Neural cell (in vitro differentiated cells): ENCODE measurements at regions not wholly inside any gene's neighbourhood (a gene's known extent, or its start where the extent isn't known, plus 50 kb on each side); places are given as distances from the start of the nearest gene placed in this dataset.

Experiments used
- H2AFZ ChIP-seq: fragments of 200-600, 300-800 bp; sonication (generic), shearing (Covaris generic); 2 replicates; pipeline ENCODE4 v1.6.0; 2014; ENCODE audit warnings: low read depth, mild to moderate bottlenecking, antibody characterized with exemption, low read length, moderate library complexity
- H3F3A ChIP-seq: fragments of 200-600 bp; shearing (Covaris generic); 2 replicates; pipeline ENCODE4 v1.6.1; 2016; ENCODE audit warnings: mild to moderate bottlenecking, moderate library complexity, mixed read lengths, antibody characterized with exemption, low read length; ENCODE audit not compliant: insufficient read depth, poor library complexity, severe bottlenecking
- H3K27ac ChIP-seq: fragments of 200-600, 300-800 bp; sonication (generic), shearing (Covaris generic); 2 replicates; pipeline ENCODE4 v1.5.1; 2014; ENCODE audit warnings: mild to moderate bottlenecking, low read length, moderate library complexity
- H3K27me3 ChIP-seq: fragments of 300-800, 200-600 bp; sonication (generic), shearing (Covaris generic); 2 replicates; pipeline ENCODE4 v1.6.0; 2014; ENCODE audit warnings: mild to moderate bottlenecking, low read depth, low read length, moderate library complexity; ENCODE audit not compliant: insufficient read depth
- H3K36me3 ChIP-seq: fragments of 300-800, 200-600 bp; sonication (generic), shearing (Covaris generic); 2 replicates; pipeline ENCODE4 v1.5.1; 2014; ENCODE audit warnings: mild to moderate bottlenecking, antibody characterized with exemption, low read length, moderate library complexity; ENCODE audit not compliant: insufficient read depth
- H3K4me2 ChIP-seq: fragments of 300-800, 200-600 bp; sonication (generic), shearing (Covaris generic); 2 replicates; pipeline ENCODE4 v1.6.0; 2014; ENCODE audit warnings: mild to moderate bottlenecking, low read length
- H3K4me3 ChIP-seq: fragments of 300-800, 200-600 bp; sonication (generic), shearing (Covaris generic); 2 replicates; pipeline ENCODE4 v1.5.1; 2014; ENCODE audit warnings: mild to moderate bottlenecking, low read length, moderate library complexity
- H3K79me2 ChIP-seq: fragments of 200-600 bp; shearing (Covaris generic); replicated peaks from 2 replicates; pipeline ENCODE4 v1.6.0; 2014; ENCODE audit warnings: mild to moderate bottlenecking, low read length, moderate library complexity; ENCODE audit not compliant: insufficient read depth
- H3K9ac ChIP-seq: fragments of 300-800, 200-600 bp; sonication (generic), shearing (Covaris generic); 2 replicates; pipeline ENCODE4 v1.6.1; 2016; ENCODE audit warnings: mild to moderate bottlenecking, low read length, mixed read lengths
- H3K9me2 ChIP-seq: fragments of 200-600 bp; shearing (Covaris generic); 2 replicates; pipeline ENCODE4 v1.6.1; 2016; ENCODE audit warnings: mild to moderate bottlenecking, low read length, mixed read lengths; ENCODE audit not compliant: insufficient read depth
- H3K9me3 ChIP-seq: fragments of 200-600, 300-800 bp; sonication (generic), shearing (Covaris generic); 2 replicates; pipeline ENCODE4 v1.6.1; 2016; ENCODE audit warnings: mild to moderate bottlenecking, mixed run types, low read length, moderate library complexity, mixed read lengths
- H4K20me1 ChIP-seq: fragments of 200-600 bp; shearing (Covaris generic); 2 replicates; pipeline ENCODE4 v1.6.1; 2016; ENCODE audit warnings: mild to moderate bottlenecking, mixed run types; ENCODE audit not compliant: insufficient read depth
- CTCF ChIP-seq: fragments of 450-650 bp; IDR thresholded peaks from 2 replicates; pipeline ENCODE4 v1.5.1; 2014; ENCODE audit warnings: antibody characterized with exemption, mild to moderate bottlenecking, moderate library complexity; ENCODE audit not compliant: poor library complexity, severe bottlenecking
- EP300 ChIP-seq: fragments of 450-650 bp; conservative IDR thresholded peaks from 2 replicates; pipeline ENCODE4 v1.6.1; 2014; ENCODE audit warnings: antibody characterized with exemption, mild to moderate bottlenecking, moderate library complexity; ENCODE audit not compliant: poor library complexity, severe bottlenecking
- EZH2 ChIP-seq: fragments of 200-600, 300-800 bp; shearing (Covaris generic), sonication (generic); IDR thresholded peaks from 2 replicates; pipeline ENCODE4 v1.6.1; 2014; ENCODE audit warnings: antibody characterized with exemption, low read length, borderline replicate concordance, mild to moderate bottlenecking; ENCODE audit not compliant: insufficient read depth, poor library complexity, severe bottlenecking
- MXI1 ChIP-seq: fragments of 450-650 bp; conservative IDR thresholded peaks from 2 replicates; pipeline ENCODE4 v1.6.1; 2014; ENCODE audit warnings: antibody characterized with exemption, mild to moderate bottlenecking; ENCODE audit not compliant: poor library complexity, severe bottlenecking
- POLR2AphosphoS5 ChIP-seq: IDR thresholded peaks from 2 replicates; pipeline ENCODE4 v1.6.1; 2012
- RAD21 ChIP-seq: fragments of 450-650 bp; conservative IDR thresholded peaks from 2 replicates; pipeline ENCODE4 v1.6.1; 2014; ENCODE audit warnings: antibody characterized with exemption, mild to moderate bottlenecking, moderate library complexity
- REST ChIP-seq: IDR thresholded peaks from 2 replicates; pipeline ENCODE4 v1.6.1; 2012; ENCODE audit warnings: borderline replicate concordance
- SMC3 ChIP-seq: fragments of 450-650 bp; conservative IDR thresholded peaks from 2 replicates; pipeline ENCODE4 v1.6.1; 2014; ENCODE audit warnings: antibody characterized with exemption, mild to moderate bottlenecking, moderate library complexity; ENCODE audit not compliant: poor library complexity
- TAF1 ChIP-seq: IDR thresholded peaks from 2 replicates; pipeline ENCODE4 v1.6.1; 2012; ENCODE audit warnings: low read depth

DNA sequence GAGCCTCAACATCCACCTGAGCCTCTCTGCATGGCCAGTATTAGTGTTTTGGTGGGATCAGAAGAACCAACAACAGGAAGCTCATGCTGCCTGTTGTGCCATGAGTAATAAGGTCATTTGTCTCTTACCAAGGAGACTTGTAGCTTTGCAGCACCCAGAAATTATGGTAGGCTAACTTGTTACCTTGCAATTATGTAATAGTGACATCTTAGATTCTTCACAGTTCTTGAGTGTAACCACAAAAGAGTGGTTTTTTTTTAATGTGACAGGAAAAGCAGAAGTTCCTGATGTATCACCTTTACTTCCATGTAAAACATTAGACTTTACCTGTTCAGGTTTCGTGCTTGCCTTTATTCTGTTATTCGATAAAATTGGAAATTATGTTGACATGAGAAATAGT, 263.9 kb upstream of the CXXC4 start:
- Histone ChIP-seq H3K4me2 (no peak overlapping the region), H3K4me3 (no peak overlapping the region), H3K9me3 (no peaks in the 10 kb centered on the region), H3F3A (no peaks in the 10 kb centered on the region), H3K9me2 (no peaks in the 10 kb centered on the region), H4K20me1 (no peaks in the 10 kb centered on the region), H3K27ac (no peak overlapping the region), H3K27me3 (no peaks in the 10 kb centered on the region), H3K36me3 (no peaks in the 10 kb centered on the region), H3K9ac (no peak overlapping the region), H2AFZ (no peak overlapping the region), H3K79me2 (no peaks in the 10 kb centered on the region)
- TF ChIP-seq CTCF (no peak), REST (no peak), EZH2 (no peak), SMC3 (no peak), RAD21 (no peak), MXI1 (no peak), EP300 (no peak), TAF1 (no peak), POLR2AphosphoS5 (no peak)

DNA sequence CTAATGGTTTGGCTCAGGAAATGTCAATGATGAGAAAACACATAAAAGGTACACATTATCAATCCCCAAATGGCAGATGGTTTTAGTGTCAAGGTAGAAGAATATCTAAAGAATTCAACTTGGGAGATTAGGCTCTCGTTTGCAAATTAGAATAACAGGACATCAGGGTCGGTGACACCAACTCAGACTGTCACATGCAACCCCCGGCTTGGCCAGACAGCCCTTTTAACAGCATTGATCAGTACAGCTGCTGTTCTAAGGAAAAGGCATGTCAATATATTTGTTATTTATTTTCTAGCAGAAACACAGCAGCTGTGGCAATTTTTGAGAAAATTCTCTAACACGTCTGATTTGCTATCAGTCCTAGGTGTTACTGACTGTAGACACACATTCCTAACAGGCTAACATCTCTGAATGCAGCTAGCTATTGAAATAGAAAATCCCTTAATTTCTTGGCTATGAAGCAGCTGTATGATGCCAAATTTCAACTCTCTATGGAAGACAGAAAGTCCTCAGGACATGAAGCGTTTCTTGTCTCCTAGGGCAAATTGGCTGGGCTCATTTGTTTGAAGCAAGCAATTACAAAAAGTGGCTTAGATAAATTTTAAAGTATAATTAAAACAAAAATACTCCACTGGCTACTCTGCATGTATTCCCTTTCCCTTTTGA, 269.0 kb upstream of the CXXC4 start:
- H3F3A ChIP-seq = no peaks in the 10 kb centered on the region
- no peak overlapping the region for H3K27ac ChIP-seq
- no peak overlapping the region for H3K4me2 ChIP-seq
- H3K27me3 ChIP-seq = no peaks in the 10 kb centered on the region
- no peaks in the 10 kb centered on the region for H3K36me3 ChIP-seq
- H3K9ac ChIP-seq = no peak overlapping the region
- no peaks in the 10 kb centered on the region for H4K20me1 ChIP-seq
- no peak overlapping the region for H3K4me3 ChIP-seq
- H2AFZ ChIP-seq = no peak overlapping the region
- H3K9me3 ChIP-seq = no peaks in the 10 kb centered on the region
- no peaks in the 10 kb centered on the region for H3K9me2 ChIP-seq
- H3K79me2 ChIP-seq = no peaks in the 10 kb centered on the region
- no peak for TF ChIP-seq EP300
- TF ChIP-seq RAD21 = no peak
- TF ChIP-seq EZH2 = no peak
- TF ChIP-seq SMC3 = no peak
- TF ChIP-seq MXI1 = no peak
- no peak for TF ChIP-seq CTCF
- no peak for TF ChIP-seq TAF1
- no peak for TF ChIP-seq REST
- TF ChIP-seq POLR2AphosphoS5 = no peak
